Prostate gland (tissue), 1 donor: ENCODE measurements at regions not wholly inside any gene's neighbourhood (a gene's known extent, or its start where the extent isn't known, plus 50 kb on each side); places are given as distances from the start of the nearest gene placed in this dataset.

Experiments used
- POLR2A ChIP-seq: fragments of 450-650 bp; IDR thresholded peaks from one replicate; pipeline ENCODE4 v1.6.1; 2016; ENCODE audit warnings: antibody characterized with exemption, mild to moderate bottlenecking
- POLR2AphosphoS5 ChIP-seq: sonication (generic); formaldehyde crosslinking; IDR thresholded peaks from one replicate; pipeline ENCODE4 v1.6.1; 2017; ENCODE audit warnings: antibody characterized with exemption

DNA sequence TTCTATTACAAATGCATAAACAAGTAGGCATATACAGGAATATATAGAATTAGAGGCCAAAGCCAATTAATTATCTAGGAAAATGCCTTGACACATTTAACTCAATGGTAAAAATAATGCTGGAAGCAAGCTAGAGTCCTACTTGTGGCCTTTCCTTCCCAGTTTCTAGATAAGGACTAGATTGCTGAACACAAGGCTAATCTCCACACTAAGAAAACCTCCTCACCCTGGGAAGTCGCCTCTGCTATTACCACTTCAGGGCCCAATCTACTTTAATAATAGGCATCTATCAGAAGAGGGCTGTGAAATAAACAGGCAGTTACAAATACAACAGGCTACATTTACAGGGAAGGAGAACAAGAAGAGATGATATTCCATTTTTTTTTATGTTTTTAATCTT lies 80.5 kb upstream of the PRICKLE2 start:
- no peak for TF ChIP-seq POLR2A
- no peak for TF ChIP-seq POLR2AphosphoS5
